Naive thymus-derived CD4-positive, alpha-beta T cell (primary cell): ENCODE measurements at regions not wholly inside any gene's neighbourhood (a gene's known extent, or its start where the extent isn't known, plus 50 kb on each side); places are given as distances from the start of the nearest gene placed in this dataset.
"Not testable (repeated sequence)": the region's sequence is repeated elsewhere in the genome, so short reads cannot be mapped to it uniquely, and the experiment has no call there.

Experiments
- ATAC-seq: fragments of 150-1000 bp; cut with Tn5 transposase; 2 replicates; pipeline ENCODE4 v1.10.0; 2021; ENCODE audit warnings: mild to moderate bottlenecking, moderate library complexity
- CTCF ChIA-PET: fragments of 350-600 bp; sonication (Branson Sonifier 250); formaldehyde crosslinking; loops from one replicate; lab custom pipeline; 2021; ENCODE audit warnings: antibody characterized with exemption; lab: Charles Lee
- POLR2A ChIA-PET: fragments of 350-600 bp; sonication (Branson Sonifier 250); formaldehyde crosslinking; loops from one replicate; lab custom pipeline; 2021; ENCODE audit warnings: antibody characterized with exemption, inconsistent platforms; lab: Charles Lee
- DNase-seq, 9 donors: peaks; one replicate each; pipeline versions ENCODE4 v3.0.0 to v3.0.0-alpha.2; 2020 to 2022; ENCODE audit warnings: mixed read lengths in 1 of 9
- H3K27ac ChIP-seq: one replicate; pipeline ENCODE4 v1.7.0; 2013; ENCODE audit warnings: mild to moderate bottlenecking, low read depth, low read length, moderate library complexity
- H3K27me3 ChIP-seq, 2 donors: one replicate each; pipeline ENCODE4 v1.7.0; 2013; ENCODE audit warnings: low read length in 2 of 2, mild to moderate bottlenecking in 2 of 2, moderate library complexity in 2 of 2; ENCODE audit not compliant: control insufficient read depth in 2 of 2, insufficient read depth in 2 of 2
- H3K36me3 ChIP-seq, 3 experiments: 1 replicate in 2 of 3; 2 replicates in 1 of 3; pipeline ENCODE4 v1.7.0; 2013; ENCODE audit warnings: low read length in 3 of 3, mild to moderate bottlenecking in 3 of 3, moderate library complexity in 1 of 3; ENCODE audit not compliant: insufficient read depth in 3 of 3, control insufficient read depth in 2 of 3
- H3K4me1 ChIP-seq, 2 donors: one replicate each; pipeline ENCODE4 v1.7.0; 2013; ENCODE audit warnings: low read length in 2 of 2, mild to moderate bottlenecking in 2 of 2, moderate library complexity in 1 of 2; ENCODE audit not compliant: control insufficient read depth in 2 of 2, insufficient read depth in 2 of 2
- H3K4me3 ChIP-seq: 2 replicates; pipeline ENCODE4 v1.7.0; 2013; ENCODE audit warnings: mild to moderate bottlenecking, low read length
- H3K9me3 ChIP-seq, 3 experiments: 1 replicate in 2 of 3; 2 replicates in 1 of 3; pipeline ENCODE4 v1.7.0; 2013; ENCODE audit warnings: low read length in 3 of 3; ENCODE audit not compliant: control insufficient read depth in 2 of 3
- H3K27ac Mint-ChIP-seq, 9 donors: one replicate each; pipeline ENCODE4 v1.8.0; 2020 to 2022; ENCODE audit warnings: mixed read lengths in 9 of 9, mild to moderate bottlenecking in 8 of 9, moderate library complexity in 5 of 9, inconsistent platforms in 2 of 9
- H3K27me3 Mint-ChIP-seq, 5 donors: one replicate each; pipeline ENCODE4 v1.8.0; 2021 to 2022; ENCODE audit warnings: mixed read lengths in 5 of 5, mild to moderate bottlenecking in 1 of 5
- H3K36me3 Mint-ChIP-seq, 5 donors: one replicate each; pipeline ENCODE4 v1.8.0; 2020 to 2022; ENCODE audit warnings: mixed read lengths in 5 of 5, mild to moderate bottlenecking in 3 of 5, inconsistent platforms in 1 of 5
- H3K4me1 Mint-ChIP-seq, 7 donors: one replicate each; pipeline ENCODE4 v1.8.0; 2020 to 2022; ENCODE audit warnings: mixed read lengths in 7 of 7, mild to moderate bottlenecking in 3 of 7, inconsistent platforms in 1 of 7
- H3K4me3 Mint-ChIP-seq, 10 donors: one replicate each; pipeline ENCODE4 v1.8.0; 2020 to 2022; ENCODE audit warnings: mild to moderate bottlenecking in 10 of 10, mixed read lengths in 10 of 10, moderate library complexity in 6 of 10, inconsistent platforms in 2 of 10
- H3K9me3 Mint-ChIP-seq, 11 donors: one replicate each; pipeline ENCODE4 v1.8.0; 2020 to 2022; ENCODE audit warnings: mixed read lengths in 11 of 11, mild to moderate bottlenecking in 4 of 11, inconsistent platforms in 1 of 11, moderate library complexity in 1 of 11
- intact Hi-C, 2 donors: fragments of 100-400 bp; cut with micrococcal nuclease; formaldehyde crosslinking; loops; one replicate each; pipeline ENCODE4 v1.15.1; 2023

GRCh38 chr4:30589669-30590068 lies 130.5 kb upstream of the PCDH7 start:
- intact Hi-C loops, H3K27ac Mint-ChIP-seq, CTCF ChIA-PET: not testable (repeated sequence)

GRCh38 chr4:30600246-30601017 lies 119.7 kb upstream of the PCDH7 start:
- Mint-ChIP-seq H3K27me3 (no peaks in the 10 kb centered on the region), H3K9me3 (peaks cover 0 to 32% (median 6%) of the 10 kb centered on the region in 11 donors), H3K27ac (no peak overlapping the region), H3K4me1 (no peaks in the 10 kb centered on the region), H3K4me3 (no peak overlapping the region), H3K36me3 (no peaks in the 10 kb centered on the region)
- intact Hi-C loops: no loop called here
- DNase-seq (no peak), ATAC-seq (no peak)
- no peaks in the 10 kb centered on the region for H3K36me3 ChIP-seq
- H3K27ac ChIP-seq: no peak overlapping the region
- POLR2A ChIA-PET: no interaction called here
- H3K27me3 ChIP-seq: no peaks in the 10 kb centered on the region
- no peak overlapping the region for H3K4me3 ChIP-seq
- no peaks in the 10 kb centered on the region for H3K9me3 ChIP-seq
- CTCF ChIA-PET: no interaction called here
- H3K4me1 ChIP-seq: no peaks in the 10 kb centered on the region

More at GRCh38 chr4:30589669-30590068, 130.5 kb upstream of the PCDH7 start:
- H3K36me3 Mint-ChIP-seq, H3K36me3 ChIP-seq, POLR2A ChIA-PET, H3K27me3 Mint-ChIP-seq, H3K4me1 ChIP-seq, ATAC-seq, H3K27ac ChIP-seq, H3K4me3 Mint-ChIP-seq, H3K4me1 Mint-ChIP-seq, H3K4me3 ChIP-seq, DNase-seq, H3K27me3 ChIP-seq, H3K9me3 ChIP-seq: not testable (repeated sequence)
- peaks cover 0 to 17% (median 6%) of the 10 kb centered on the region in 11 donors for H3K9me3 Mint-ChIP-seq

GRCh38 chr4:30601070-30601865 lies 118.9 kb upstream of the PCDH7 start:
- H3K27ac ChIP-seq: no peak overlapping the region
- intact Hi-C loops: no loop called here
- ChIA-PET CTCF (no interaction called here), POLR2A (no interaction called here)
- ATAC-seq: no peak
- no peak overlapping the region for H3K4me3 Mint-ChIP-seq
- H3K36me3 Mint-ChIP-seq: no peaks in the 10 kb centered on the region
- no peaks in the 10 kb centered on the region for H3K36me3 ChIP-seq
- H3K4me3 ChIP-seq: no peak overlapping the region
- no peaks in the 10 kb centered on the region for H3K4me1 Mint-ChIP-seq
- DNase-seq: no peak
- H3K27me3 ChIP-seq: no peaks in the 10 kb centered on the region
- no peak overlapping the region for H3K27ac Mint-ChIP-seq
- H3K4me1 ChIP-seq: no peaks in the 10 kb centered on the region
- H3K9me3 Mint-ChIP-seq: peaks cover 2 to 34% (median 6%) of the 10 kb centered on the region in 11 donors
- H3K27me3 Mint-ChIP-seq: no peaks in the 10 kb centered on the region
- H3K9me3 ChIP-seq: no peaks in the 10 kb centered on the region

GRCh38 chr4:30605616-30606190 lies 114.5 kb upstream of the PCDH7 start:
- Mint-ChIP-seq H3K27ac (no peak overlapping the region), H3K4me3 (no peak overlapping the region), H3K27me3 (no peaks in the 10 kb centered on the region), H3K36me3 (no peaks in the 10 kb centered on the region), H3K9me3 (peaks cover 2 to 28% (median 6%) of the 10 kb centered on the region in 11 donors), H3K4me1 (no peaks in the 10 kb centered on the region)
- no peaks in the 10 kb centered on the region for H3K9me3 ChIP-seq
- CTCF ChIA-PET: no interaction called here
- H3K4me1 ChIP-seq: no peaks in the 10 kb centered on the region
- ATAC-seq (no peak), DNase-seq (no peak)
- POLR2A ChIA-PET: no interaction called here
- intact Hi-C loops: no loop called here
- no peak overlapping the region for H3K27ac ChIP-seq
- H3K4me3 ChIP-seq: no peak overlapping the region
- H3K36me3 ChIP-seq: no peaks in the 10 kb centered on the region
- no peaks in the 10 kb centered on the region for H3K27me3 ChIP-seq

GRCh38 chr4:30610361-30610760 lies 109.8 kb upstream of the PCDH7 start:
- Mint-ChIP-seq H3K36me3 (no peaks in the 10 kb centered on the region), H3K27me3 (no peaks in the 10 kb centered on the region), H3K9me3 (peaks cover 1 to 14% (median 8%) of the 10 kb centered on the region in 11 donors), H3K4me3 (no peak overlapping the region), H3K4me1 (no peaks in the 10 kb centered on the region), H3K27ac (no peak overlapping the region)
- H3K4me1 ChIP-seq: no peaks in the 10 kb centered on the region
- H3K9me3 ChIP-seq: no peaks in the 10 kb centered on the region
- DNase-seq (no peak), ATAC-seq (no peak)
- no peaks in the 10 kb centered on the region for H3K36me3 ChIP-seq
- H3K4me3 ChIP-seq: no peak overlapping the region
- ChIA-PET POLR2A (no interaction called here), CTCF (no interaction called here)
- H3K27ac ChIP-seq: no peak overlapping the region
- H3K27me3 ChIP-seq: no peaks in the 10 kb centered on the region
- intact Hi-C loops: no loop called here

GRCh38 chr4:30614771-30615170 lies 105.4 kb upstream of the PCDH7 start:
- H3K4me1 ChIP-seq: no peaks in the 10 kb centered on the region
- Mint-ChIP-seq H3K4me3 (no peak overlapping the region), H3K27ac (no peak overlapping the region), H3K9me3 (peaks cover 0 to 6% (median 2%) of the 10 kb centered on the region in 11 donors), H3K4me1 (no peaks in the 10 kb centered on the region), H3K27me3 (no peaks in the 10 kb centered on the region), H3K36me3 (no peaks in the 10 kb centered on the region)
- ATAC-seq (no peak), DNase-seq (no peak)
- no peak overlapping the region for H3K4me3 ChIP-seq
- no peak overlapping the region for H3K27ac ChIP-seq
- ChIA-PET CTCF (no interaction called here), POLR2A (no interaction called here)
- H3K36me3 ChIP-seq: no peaks in the 10 kb centered on the region
- H3K27me3 ChIP-seq: no peaks in the 10 kb centered on the region
- H3K9me3 ChIP-seq: no peaks in the 10 kb centered on the region
- intact Hi-C loops: no loop called here
